WTC11 (cell line): ENCODE measurements at regions not wholly inside any gene's neighbourhood (a gene's known extent, or its start where the extent isn't known, plus 50 kb on each side); places are given as distances from the start of the nearest gene placed in this dataset.

Source experiments
- ATAC-seq: fragments of 200-7000 bp; cut with Tn5 transposase; 2 replicates; pipeline ENCODE4 v1.10.0; 2021; ENCODE audit warnings: mild to moderate bottlenecking, moderate library complexity
- CTCF ChIA-PET: fragments of 300-600 bp; sonication (Branson Sonifier 250); formaldehyde crosslinking; loops from one replicate; lab custom pipeline; 2021; ENCODE audit warnings: antibody characterized with exemption; lab: Charles Lee
- POLR2A ChIA-PET: fragments of 350-600 bp; sonication (Branson Sonifier 250); formaldehyde crosslinking; loops from one replicate; lab custom pipeline; 2021; ENCODE audit warnings: antibody characterized with exemption; lab: Charles Lee
- DNase-seq: peaks from one replicate; pipeline ENCODE4 v3.0.0; 2021; ENCODE audit warnings: low spot score
- H3K27ac Mint-ChIP-seq: 2 replicates; pipeline ENCODE4 v1.8.0; 2021; ENCODE audit warnings: mixed read lengths
- H3K27me3 Mint-ChIP-seq: 2 replicates; pipeline ENCODE4 v1.8.0; 2021; ENCODE audit warnings: low read depth, mild to moderate bottlenecking, moderate library complexity, mixed read lengths
- H3K36me3 Mint-ChIP-seq: 2 replicates; pipeline ENCODE4 v1.8.0; 2021; ENCODE audit warnings: mixed read lengths
- H3K4me1 Mint-ChIP-seq: 2 replicates; pipeline ENCODE4 v1.8.0; 2022; ENCODE audit warnings: mixed read lengths
- H3K4me3 Mint-ChIP-seq: 2 replicates; pipeline ENCODE4 v1.8.0; 2021; ENCODE audit warnings: mild to moderate bottlenecking, moderate library complexity, mixed read lengths
- H3K9me3 Mint-ChIP-seq: 2 replicates; pipeline ENCODE4 v1.8.0; 2021; ENCODE audit warnings: mixed read lengths
- ATF2 ChIP-seq: sonication (generic); formaldehyde crosslinking; IDR thresholded peaks from 2 replicates; pipeline ENCODE4 v1.8.1; 2022; ENCODE audit warnings: low read depth, missing genetic modification reagents, borderline replicate concordance
- CREB1 ChIP-seq: sonication (generic); formaldehyde crosslinking; IDR thresholded peaks from 2 replicates; pipeline ENCODE4 v1.8.0; 2023; ENCODE audit warnings: mild to moderate bottlenecking, missing genetic modification reagents
- CTCF ChIP-seq: fragments of 200-600 bp; IDR thresholded peaks from 2 replicates; pipeline ENCODE4 v1.8.0; 2022; ENCODE audit warnings: antibody characterized with exemption
- ESRRA ChIP-seq: sonication (generic); formaldehyde crosslinking; IDR thresholded peaks from 2 replicates; pipeline ENCODE4 v1.8.1; 2022; ENCODE audit warnings: mild to moderate bottlenecking, missing genetic modification reagents, borderline replicate concordance
- ETV6 ChIP-seq: sonication (generic); formaldehyde crosslinking; IDR thresholded peaks from 2 replicates; pipeline ENCODE4 v1.8.1; 2022; ENCODE audit warnings: mild to moderate bottlenecking, missing genetic modification reagents
- FOXP1 ChIP-seq: sonication (generic); formaldehyde crosslinking; IDR thresholded peaks from 2 replicates; pipeline ENCODE4 v1.8.0; 2022; ENCODE audit warnings: missing genetic modification reagents, mild to moderate bottlenecking, moderate library complexity, borderline replicate concordance
- IRF2 ChIP-seq: sonication (generic); formaldehyde crosslinking; IDR thresholded peaks from 2 replicates; pipeline ENCODE4 v1.8.0; 2022; ENCODE audit warnings: low read depth, missing genetic modification reagents, borderline replicate concordance
- NFYB ChIP-seq: sonication (generic); formaldehyde crosslinking; conservative IDR thresholded peaks from 2 replicates; pipeline ENCODE4 v1.8.0; 2022; ENCODE audit warnings: low read depth, missing genetic modification reagents
- PRRX2 ChIP-seq: fragments of 250-450 bp; sonication (Bioruptor Pico); IDR thresholded peaks from 2 replicates; pipeline ENCODE4 v1.8.0; 2021; ENCODE audit warnings: mild to moderate bottlenecking
- STAT6 ChIP-seq: sonication (generic); formaldehyde crosslinking; conservative IDR thresholded peaks from 2 replicates; pipeline ENCODE4 v1.8.1; 2023; ENCODE audit warnings: mild to moderate bottlenecking, low read depth, missing genetic modification reagents, moderate library complexity
- TEAD1 ChIP-seq: sonication (generic); formaldehyde crosslinking; IDR thresholded peaks from 2 replicates; pipeline ENCODE4 v1.8.0; 2022; ENCODE audit warnings: mild to moderate bottlenecking, missing genetic modification reagents
- ZNF138 ChIP-seq: sonication (generic); formaldehyde crosslinking; conservative IDR thresholded peaks from 2 replicates; pipeline ENCODE4 v1.8.1; 2022; ENCODE audit warnings: mild to moderate bottlenecking, moderate library complexity, missing genetic modification reagents
- ZNF263 ChIP-seq: sonication (generic); formaldehyde crosslinking; IDR thresholded peaks from 2 replicates; pipeline ENCODE4 v1.8.1; 2022; ENCODE audit warnings: low read depth, mild to moderate bottlenecking, moderate library complexity, missing genetic modification reagents
- ZNF416 ChIP-seq: fragments of 250-450 bp; sonication (Bioruptor Pico); IDR thresholded peaks from 2 replicates; pipeline ENCODE4 v1.9.0; 2021; ENCODE audit warnings: mild to moderate bottlenecking, inconsistent platforms
- ZNF532 ChIP-seq: fragments of 250-450 bp; sonication (Bioruptor Pico); IDR thresholded peaks from 2 replicates; pipeline ENCODE4 v1.9.0; 2021; ENCODE audit warnings: mild to moderate bottlenecking, borderline replicate concordance

GRCh38 chr2:45248214-45248613 lies 239.0 kb upstream of the SIX2 start:
- POLR2A ChIA-PET, result no interaction called here
- Mint-ChIP-seq H3K4me1 (no peaks in the 10 kb centered on the region), H3K9me3 (peaks cover 10% of the 10 kb centered on the region), H3K27ac (no peak overlapping the region), H3K4me3 (no peak overlapping the region), H3K36me3 (no peaks in the 10 kb centered on the region), H3K27me3 (no peaks in the 10 kb centered on the region)
- DNase-seq (no peak), ATAC-seq (no peak)
- CTCF ChIA-PET, result no interaction called here
- TF ChIP-seq CREB1 (CRISPR knock-in tag) (no peak), IRF2 (CRISPR knock-in tag) (no peak), STAT6 (no peak), ATF2 (no peak), CTCF (no peak), NFYB (no peak), ZNF138 (CRISPR knock-in tag) (no peak), TEAD1 (CRISPR knock-in tag) (no peak), PRRX2 (CRISPR knock-in tag) (no peak), ESRRA (CRISPR knock-in tag) (no peak)

- no peaks in the 10 kb centered on the region for H3K27me3 Mint-ChIP-seq
Measured at GRCh38 chr2:45244928-45245327, 235.7 kb upstream of the SIX2 start.

More at GRCh38 chr2:45244928-45245327, 235.7 kb upstream of the SIX2 start:
- ChIA-PET POLR2A (no interaction called here), CTCF (interaction anchor here (1.0 kb wide), 1 partner anchor 76 kb away, joined by 4 read pairs; no protein-coding TSS in a partner anchor)
- Mint-ChIP-seq H3K4me3 (no peak overlapping the region), H3K4me1 (peaks cover 2% of the 10 kb centered on the region), H3K27ac (no peak overlapping the region), H3K36me3 (no peaks in the 10 kb centered on the region), H3K9me3 (peaks cover 10% of the 10 kb centered on the region)
- ATAC-seq (no peak), DNase-seq (no peak)
- TF ChIP-seq CREB1 (CRISPR knock-in tag), result no peak
- TF ChIP-seq ZNF416 (CRISPR knock-in tag), result no peak
- TF ChIP-seq ESRRA (CRISPR knock-in tag), result no peak
- no peak for TF ChIP-seq ETV6
- TF ChIP-seq ZNF263 (CRISPR knock-in tag), result no peak
- TF ChIP-seq FOXP1 (CRISPR knock-in tag), result no peak
- no peak for TF ChIP-seq ZNF532
